ENCODE measurements at regions not wholly inside any gene's neighbourhood (a gene's known extent, or its start where the extent isn't known, plus 50 kb on each side); places are given as distances from the start of the nearest gene placed in this dataset.
"Not testable (repeated sequence)": the region's sequence is repeated elsewhere in the genome, so short reads cannot be mapped to it uniquely, and the experiment has no call there.

GRCh38 chr6:94851329-94851728 is 726.0 kb upstream of the MANEA start:
- TF ChIP-seq JUND (IDR thresholded peaks at IDR 0.05); MEF2A (IDR thresholded peaks at IDR 0.05; ENCODE audit: borderline replicate concordance, low read depth): not testable (repeated sequence)

Measured in SK-N-SH (cell line).